Activated CD4-positive, alpha-beta T cell treated with anti-CD3 and anti-CD28 coated beads for 36 hours (primary cell): ENCODE measurements at regions not wholly inside any gene's neighbourhood (a gene's known extent, or its start where the extent isn't known, plus 50 kb on each side); places are given as distances from the start of the nearest gene placed in this dataset.
"Not testable (repeated sequence)": the region's sequence is repeated elsewhere in the genome, so short reads cannot be mapped to it uniquely, and the experiment has no call there.

Source experiments
- ATAC-seq: fragments of 200-7000 bp; cut with Tn5 transposase; one replicate; pipeline ENCODE4 v1.10.0; 2021; ENCODE audit warnings: mild to moderate bottlenecking, moderate library complexity
- CTCF ChIA-PET: fragments of 350-600 bp; sonication (Branson Sonifier 250); formaldehyde crosslinking; loops from one replicate; lab custom pipeline; 2021; ENCODE audit warnings: antibody characterized with exemption; lab: Charles Lee
- POLR2A ChIA-PET: fragments of 350-600 bp; sonication (Branson Sonifier 250); formaldehyde crosslinking; loops from one replicate; lab custom pipeline; 2021; ENCODE audit warnings: antibody characterized with exemption, inconsistent platforms; lab: Charles Lee
- DNase-seq: peaks from one replicate; pipeline ENCODE4 v3.0.0-alpha.2; 2020
- H3K27ac Mint-ChIP-seq: one replicate; pipeline ENCODE4 v1.8.0; 2021; ENCODE audit warnings: mixed read lengths
- H3K27me3 Mint-ChIP-seq: one replicate; pipeline ENCODE4 v1.8.0; 2021; ENCODE audit warnings: mixed read lengths
- H3K36me3 Mint-ChIP-seq: one replicate; pipeline ENCODE4 v1.8.0; 2021; ENCODE audit warnings: low read depth, mixed read lengths
- H3K4me1 Mint-ChIP-seq: one replicate; pipeline ENCODE4 v1.8.0; 2021; ENCODE audit warnings: mixed read lengths
- H3K4me3 Mint-ChIP-seq: one replicate; pipeline ENCODE4 v1.8.0; 2021; ENCODE audit warnings: mild to moderate bottlenecking, moderate library complexity, mixed read lengths
- H3K9me3 Mint-ChIP-seq: one replicate; pipeline ENCODE4 v1.8.0; 2021; ENCODE audit warnings: low read depth, mixed read lengths
- intact Hi-C, 2 experiments: fragments of 100-400 bp; cut with DNase I in 1 of 2; cut with micrococcal nuclease in 1 of 2; formaldehyde crosslinking; loops; one replicate each; pipeline versions ENCODE4 v1.14.2 to v1.15.1; 2022 to 2024; cut with DNase I, micrococcal nuclease

DNA sequence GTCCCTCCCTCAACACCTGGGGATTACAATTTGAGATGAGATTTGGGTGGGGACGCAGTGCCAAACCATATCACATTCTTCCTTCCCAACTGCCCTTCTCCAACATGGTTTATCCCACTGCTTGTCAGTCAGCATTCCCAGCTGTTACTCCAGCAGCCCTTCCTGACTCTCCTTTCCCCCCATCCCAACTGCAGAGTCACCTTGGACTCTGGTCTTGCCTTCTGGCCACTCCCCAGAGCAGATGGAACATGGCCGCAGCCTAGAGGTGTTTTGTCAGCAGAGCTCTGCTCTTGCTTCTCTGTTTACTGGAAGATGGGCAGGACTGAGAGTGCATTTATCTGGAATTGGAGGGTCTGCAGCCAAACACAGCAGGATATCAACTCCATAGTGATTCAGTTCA, 51.2 kb upstream of the MEX3C start:
- no peak overlapping the region for H3K4me3 Mint-ChIP-seq
- POLR2A ChIA-PET: no interaction called here
- ATAC-seq (no peak), DNase-seq (no peak)
- peaks cover 9% of the 10 kb centered on the region for H3K27me3 Mint-ChIP-seq
- no peaks in the 10 kb centered on the region for H3K4me1 Mint-ChIP-seq
- no peak overlapping the region for H3K27ac Mint-ChIP-seq
- CTCF ChIA-PET: no interaction called here
- intact Hi-C loops: no loop called here
- H3K9me3 Mint-ChIP-seq: no peaks in the 10 kb centered on the region
- no peaks in the 10 kb centered on the region for H3K36me3 Mint-ChIP-seq

DNA sequence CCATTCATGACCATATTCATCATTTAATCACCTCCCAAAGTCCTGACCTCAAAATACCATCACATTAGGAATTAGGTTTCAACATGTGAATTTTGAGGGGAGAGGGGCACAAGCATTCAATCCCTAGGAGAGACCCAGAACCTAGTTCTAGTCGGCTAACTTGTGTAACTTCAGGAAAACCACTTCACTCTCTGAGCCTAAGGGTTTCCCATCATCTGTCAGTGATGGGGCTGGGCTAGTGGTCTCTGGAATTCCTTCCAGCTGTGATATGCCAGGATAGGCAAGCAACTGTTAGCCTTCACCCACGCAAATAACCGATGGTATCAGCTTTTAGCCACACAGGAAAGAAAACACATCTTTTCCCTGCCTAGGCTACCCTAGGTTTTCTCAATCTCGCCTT, 52.5 kb upstream of the MEX3C start:
- DNase-seq: no peak
- Mint-ChIP-seq H3K36me3 (no peaks in the 10 kb centered on the region), H3K27me3 (peaks cover 9% of the 10 kb centered on the region), H3K9me3 (no peaks in the 10 kb centered on the region), H3K4me3 (no peak overlapping the region), H3K4me1 (no peaks in the 10 kb centered on the region), H3K27ac (no peak overlapping the region)
- ChIA-PET CTCF (interaction anchor here (0.9 kb wide), 1 partner anchor 135 kb away, joined by 3 read pairs; no protein-coding TSS in a partner anchor), POLR2A (no interaction called here)
- intact Hi-C loops: no loop called here
- ATAC-seq: no peak

GRCh38 chr18:51250458-51251024, 53.1 kb upstream of the MEX3C start:
- intact Hi-C loops: no loop called here
- peaks cover 4% of the 10 kb centered on the region for H3K27me3 Mint-ChIP-seq
- no peak for ATAC-seq
- H3K27ac Mint-ChIP-seq: no peak overlapping the region
- H3K4me3 Mint-ChIP-seq: no peak overlapping the region
- no peak for DNase-seq
- CTCF ChIA-PET: interaction anchor here (0.9 kb wide), 1 partner anchor 134 kb away, joined by 3 read pairs; no protein-coding TSS in a partner anchor
- no peaks in the 10 kb centered on the region for H3K9me3 Mint-ChIP-seq
- no peaks in the 10 kb centered on the region for H3K4me1 Mint-ChIP-seq
- POLR2A ChIA-PET: no interaction called here
- no peaks in the 10 kb centered on the region for H3K36me3 Mint-ChIP-seq

DNA sequence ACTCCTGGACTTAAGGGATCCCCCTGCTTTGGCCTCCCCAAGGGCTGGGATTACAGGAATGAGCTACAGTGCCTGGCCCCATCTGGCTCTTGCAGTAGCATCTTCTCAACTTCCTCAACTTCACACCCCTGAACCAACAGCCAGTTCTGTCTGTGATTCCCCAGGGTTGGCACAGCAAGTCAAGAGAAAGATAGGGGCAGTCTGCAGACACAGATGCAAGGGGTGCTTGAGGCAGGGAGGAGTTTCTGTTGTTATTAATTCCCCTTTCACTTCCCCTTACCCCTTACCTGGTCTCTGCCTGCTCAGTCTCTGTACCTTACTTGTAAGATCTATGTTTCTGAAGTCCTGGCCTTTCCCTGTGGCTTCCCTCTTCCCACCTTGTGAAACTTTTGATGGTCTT, 54.1 kb upstream of the MEX3C start:
- ChIA-PET CTCF (interaction anchor here (0.7 kb wide), 1 partner anchor 302 kb away, joined by 4 read pairs; no protein-coding TSS in a partner anchor), POLR2A (no interaction called here)
- H3K4me1 Mint-ChIP-seq: no peaks in the 10 kb centered on the region
- H3K9me3 Mint-ChIP-seq: no peaks in the 10 kb centered on the region
- H3K27ac Mint-ChIP-seq: no peak overlapping the region
- intact Hi-C loops: no loop called here
- no peak for ATAC-seq
- H3K4me3 Mint-ChIP-seq: no peak overlapping the region
- H3K36me3 Mint-ChIP-seq: no peaks in the 10 kb centered on the region
- peaks cover 4% of the 10 kb centered on the region for H3K27me3 Mint-ChIP-seq
- DNase-seq: no peak

DNA sequence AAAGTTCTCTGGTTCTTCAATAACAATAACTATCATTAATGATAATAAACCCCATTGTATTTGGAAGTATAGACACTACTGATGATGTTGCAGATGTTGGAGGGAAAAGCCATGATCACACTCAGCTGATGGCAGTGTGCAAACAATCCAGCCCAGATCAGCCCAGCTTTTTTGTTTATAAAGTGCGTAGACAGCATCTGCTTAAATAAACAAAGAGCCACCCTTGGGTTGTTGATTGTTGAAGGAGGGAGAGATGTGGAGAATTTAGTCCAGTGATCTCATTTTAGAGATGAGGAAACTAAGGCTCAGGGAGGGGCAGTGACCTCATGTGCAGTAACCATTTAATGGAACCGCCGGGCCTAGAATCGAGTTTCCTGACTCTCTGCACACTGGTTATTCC, 56.0 kb upstream of the MEX3C start:
- intact Hi-C loops: no loop called here
- no peak overlapping the region for H3K4me3 Mint-ChIP-seq
- H3K36me3 Mint-ChIP-seq: no peaks in the 10 kb centered on the region
- DNase-seq (no peak), ATAC-seq (no peak)
- ChIA-PET POLR2A (no interaction called here), CTCF (no interaction called here)
- H3K27ac Mint-ChIP-seq: no peak overlapping the region
- no peaks in the 10 kb centered on the region for H3K4me1 Mint-ChIP-seq
- no peaks in the 10 kb centered on the region for H3K9me3 Mint-ChIP-seq
- peaks cover 2% of the 10 kb centered on the region for H3K27me3 Mint-ChIP-seq

- DNase-seq (no peak), ATAC-seq (no peak)
- Mint-ChIP-seq H3K4me1 (no peaks in the 10 kb centered on the region), H3K9me3 (no peaks in the 10 kb centered on the region), H3K27ac (no peak overlapping the region), H3K36me3 (no peaks in the 10 kb centered on the region), H3K27me3 (peaks cover 7% of the 10 kb centered on the region), H3K4me3 (no peak overlapping the region)
- POLR2A ChIA-PET: no interaction called here
- intact Hi-C loops: no loop called here
- CTCF ChIA-PET: interaction anchor here (0.5 to 1.2 kb wide), 3 partner anchors 11 to 287 kb away, joined by 3 read pairs; no protein-coding TSS in a partner anchor
Observed at GRCh38 chr18:51255693-51256092, 58.2 kb upstream of the MEX3C start.

GRCh38 chr18:51257150-51257549, 59.7 kb upstream of the MEX3C start:
- intact Hi-C loops: no loop called here

GRCh38 chr18:51260118-51260517, 62.6 kb upstream of the MEX3C start:
- H3K4me1 Mint-ChIP-seq: no peaks in the 10 kb centered on the region
- CTCF ChIA-PET: no interaction called here
- H3K9me3 Mint-ChIP-seq: no peaks in the 10 kb centered on the region
- H3K27me3 Mint-ChIP-seq: peaks cover 21% of the 10 kb centered on the region
- H3K27ac Mint-ChIP-seq: no peak overlapping the region
- no peaks in the 10 kb centered on the region for H3K36me3 Mint-ChIP-seq
- ATAC-seq (no peak), DNase-seq (no peak)
- POLR2A ChIA-PET: no interaction called here
- H3K4me3 Mint-ChIP-seq: no peak overlapping the region
- intact Hi-C loops: no loop called here

More at GRCh38 chr18:51257150-51257549, 59.7 kb upstream of the MEX3C start:
- CTCF ChIA-PET: interaction anchor here (0.7 kb wide), 1 partner anchor 188 kb away, joined by 3 read pairs; no protein-coding TSS in a partner anchor
- H3K36me3 Mint-ChIP-seq: no peaks in the 10 kb centered on the region
- no peaks in the 10 kb centered on the region for H3K4me1 Mint-ChIP-seq
- H3K27me3 Mint-ChIP-seq: peaks cover 13% of the 10 kb centered on the region
- ATAC-seq: no peak
- H3K27ac Mint-ChIP-seq: no peak overlapping the region
- H3K9me3 Mint-ChIP-seq: no peaks in the 10 kb centered on the region
- DNase-seq: no peak
- POLR2A ChIA-PET: no interaction called here
- H3K4me3 Mint-ChIP-seq: no peak overlapping the region

DNA sequence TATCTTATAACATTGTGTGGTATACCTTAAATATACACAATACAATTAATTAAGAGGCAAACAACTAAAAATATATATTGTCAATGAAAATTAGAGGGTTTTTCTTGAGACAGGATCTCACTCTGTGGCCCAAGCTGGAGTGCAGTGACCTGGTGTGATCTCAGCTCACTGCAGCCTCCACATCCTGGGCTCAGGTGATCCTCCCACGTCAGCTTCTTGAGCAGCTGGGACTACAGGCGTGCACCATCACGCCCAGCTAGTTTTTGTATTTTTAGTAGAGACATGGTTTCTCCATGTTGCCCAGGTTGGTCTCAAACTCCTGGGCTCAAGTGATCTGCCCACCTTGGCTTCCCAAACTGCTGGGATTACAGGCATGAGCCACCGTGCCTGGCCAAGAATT, 68.6 kb upstream of the MEX3C start:
- H3K36me3 Mint-ChIP-seq, H3K9me3 Mint-ChIP-seq, DNase-seq, H3K4me1 Mint-ChIP-seq, H3K4me3 Mint-ChIP-seq, intact Hi-C loops, ATAC-seq, H3K27ac Mint-ChIP-seq: not testable (repeated sequence)
- CTCF ChIA-PET: interaction anchor here (0.8 to 1.5 kb wide), 2 partner anchors 11 kb away, joined by 3 to 4 read pairs; no protein-coding TSS in a partner anchor
- H3K27me3 Mint-ChIP-seq: peaks cover 17% of the 10 kb centered on the region
- POLR2A ChIA-PET: interaction anchor here (0.6 kb wide), 1 partner anchor 253 kb away, joined by 3 read pairs; no protein-coding TSS in a partner anchor

DNA sequence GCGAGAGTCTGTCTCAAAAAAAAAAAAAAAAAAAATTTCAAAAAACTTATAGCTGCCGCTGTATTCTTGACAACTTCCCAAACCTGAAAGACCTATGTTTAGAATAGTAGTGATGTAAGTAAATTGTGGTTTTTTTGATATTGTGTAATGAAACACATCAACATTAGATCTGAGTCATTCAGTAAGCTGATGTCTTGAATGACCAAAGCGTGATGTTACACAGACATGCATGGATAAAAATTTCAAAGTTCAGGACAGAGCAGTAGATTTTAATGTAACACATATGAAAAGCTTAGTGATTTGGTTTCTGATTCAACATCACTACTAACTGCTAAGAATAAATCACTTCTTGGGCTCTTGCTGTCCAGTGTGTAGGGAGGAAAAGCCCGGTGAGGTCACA, 69.3 kb upstream of the MEX3C start:
- intact Hi-C loops: no loop called here
- DNase-seq (no peak), ATAC-seq (no peak)
- Mint-ChIP-seq H3K4me1 (no peaks in the 10 kb centered on the region), H3K36me3 (no peaks in the 10 kb centered on the region), H3K4me3 (no peak overlapping the region), H3K27me3 (peaks cover 11% of the 10 kb centered on the region), H3K27ac (no peak overlapping the region), H3K9me3 (no peaks in the 10 kb centered on the region)
- CTCF ChIA-PET: interaction anchor here (0.7 to 1.5 kb wide), 4 partner anchors 11 to 24 kb away, joined by 3 to 4 read pairs (median 4); no protein-coding TSS in a partner anchor
- POLR2A ChIA-PET: interaction anchor here (0.6 kb wide), 1 partner anchor 254 kb away, joined by 3 read pairs; no protein-coding TSS in a partner anchor

DNA sequence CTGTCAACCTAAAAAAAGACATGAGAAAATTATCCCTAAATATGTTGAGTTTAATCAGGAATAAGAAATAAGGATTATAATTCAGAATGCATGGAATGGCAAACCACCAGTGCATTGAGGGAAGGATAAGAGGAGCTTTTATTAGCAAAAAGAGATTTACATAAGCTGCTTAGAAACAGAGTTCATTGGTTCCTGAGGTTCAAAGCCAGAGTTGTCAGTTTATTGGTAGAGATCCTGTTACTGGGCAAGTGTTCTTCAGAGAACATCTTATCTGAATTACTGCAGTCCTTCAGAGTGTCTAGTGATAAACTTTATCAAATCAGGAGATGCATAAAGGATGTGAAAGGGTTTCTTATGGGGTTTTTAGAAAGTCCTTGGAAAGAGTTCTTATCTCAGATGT, 76.0 kb upstream of the MEX3C start:
- POLR2A ChIA-PET: no interaction called here
- peaks cover 2% of the 10 kb centered on the region for H3K27me3 Mint-ChIP-seq
- no peak for ATAC-seq
- intact Hi-C loops: loop anchor here in 1 of 2 experiments (10.0 kb wide), 1 partner anchor 261 kb away; no protein-coding TSS in a partner anchor
- no peaks in the 10 kb centered on the region for H3K36me3 Mint-ChIP-seq
- no peaks in the 10 kb centered on the region for H3K4me1 Mint-ChIP-seq
- no peak for DNase-seq
- no peaks in the 10 kb centered on the region for H3K9me3 Mint-ChIP-seq
- H3K27ac Mint-ChIP-seq: no peak overlapping the region
- CTCF ChIA-PET: no interaction called here
- H3K4me3 Mint-ChIP-seq: no peak overlapping the region
